ENCODE measurements at regions not wholly inside any gene's neighbourhood (a gene's known extent, or its start where the extent isn't known, plus 50 kb on each side); places are given as distances from the start of the nearest gene placed in this dataset.

GRCh38 chr2:18849841-18850578, 260.6 kb upstream of the NT5C1B start:
- DNase-seq (ENCODE audit: low spot score) = peak; percentile 17
- no peak for TF ChIP-seq CTCF (IDR thresholded peaks at IDR 0.05; ENCODE audit: extremely low read depth, insufficient read depth, missing control alignments)
- in situ Hi-C loops (cut with MboI; ENCODE audit: low pct_unique_long_range_greater_than_20kb, low sequenced_read_pairs, unreplicated experiment) = no loop called here

GRCh38 chr2:18848646-18849045, 259.3 kb upstream of the NT5C1B start:
- no peak for TF ChIP-seq CTCF (IDR thresholded peaks at IDR 0.05; ENCODE audit: extremely low read depth, insufficient read depth, missing control alignments)
- DNase-seq (ENCODE audit: low spot score) = no peak
- in situ Hi-C loops (cut with MboI; ENCODE audit: low pct_unique_long_range_greater_than_20kb, low sequenced_read_pairs, unreplicated experiment) = no loop called here

- in situ Hi-C loops (cut with MboI; ENCODE audit: low pct_unique_long_range_greater_than_20kb, low sequenced_read_pairs, unreplicated experiment) = no loop called here
- no peak for TF ChIP-seq CTCF (IDR thresholded peaks at IDR 0.05; ENCODE audit: extremely low read depth, insufficient read depth, missing control alignments)
- no peak for DNase-seq (ENCODE audit: low spot score)
Observed at GRCh38 chr2:18845854-18846445, 256.6 kb upstream of the NT5C1B start.

- in situ Hi-C loops (cut with MboI; ENCODE audit: low pct_unique_long_range_greater_than_20kb, low sequenced_read_pairs, unreplicated experiment) = no loop called here
- no peak for DNase-seq (ENCODE audit: low spot score)
- no peak for TF ChIP-seq CTCF (IDR thresholded peaks at IDR 0.05; ENCODE audit: extremely low read depth, insufficient read depth, missing control alignments)
Observed at GRCh38 chr2:18842836-18843235, 253.5 kb upstream of the NT5C1B start.

GRCh38 chr2:18841248-18842150, 252.1 kb upstream of the NT5C1B start:
- no peak for DNase-seq (ENCODE audit: low spot score)
- TF ChIP-seq CTCF (IDR thresholded peaks at IDR 0.05; ENCODE audit: extremely low read depth, insufficient read depth, missing control alignments) = no peak
- in situ Hi-C loops (cut with MboI; ENCODE audit: low pct_unique_long_range_greater_than_20kb, low sequenced_read_pairs, unreplicated experiment) = no loop called here

- in situ Hi-C loops (cut with MboI; ENCODE audit: low pct_unique_long_range_greater_than_20kb, low sequenced_read_pairs, unreplicated experiment) = no loop called here
- DNase-seq (ENCODE audit: low spot score) = no peak
- TF ChIP-seq CTCF (IDR thresholded peaks at IDR 0.05; ENCODE audit: extremely low read depth, insufficient read depth, missing control alignments) = no peak
Observed at GRCh38 chr2:18837240-18837639, 247.9 kb upstream of the NT5C1B start.
